ENCODE measurements at regions not wholly inside any gene's neighbourhood (a gene's known extent, or its start where the extent isn't known, plus 50 kb on each side); places are given as distances from the start of the nearest gene placed in this dataset.
"Not testable (repeated sequence)": the region's sequence is repeated elsewhere in the genome, so short reads cannot be mapped to it uniquely, and the experiment has no call there.

DNA sequence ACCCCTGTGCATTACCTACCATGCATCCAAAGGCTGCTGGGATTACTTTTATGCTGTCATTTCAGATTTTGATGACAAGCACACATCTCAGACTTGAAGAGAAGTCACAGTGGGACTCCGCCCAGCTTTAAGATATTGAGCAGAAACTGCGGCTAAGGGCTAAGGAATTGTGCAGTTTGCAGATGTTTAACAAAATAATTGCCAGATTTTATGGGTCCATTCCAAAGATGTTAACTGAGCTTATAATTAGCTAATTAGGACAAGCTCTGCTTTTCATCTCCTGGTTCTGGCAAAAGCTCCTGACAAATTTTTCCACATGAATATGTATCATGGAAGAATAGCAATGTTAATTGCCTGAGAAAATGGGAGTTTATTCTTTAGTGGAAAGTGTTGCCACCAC, 344.4 kb upstream of the ATXN7L3B start:
- no peak for DNase-seq
- H3K4me3 ChIP-seq = no peak overlapping the region
- H3K36me3 ChIP-seq = no peaks in the 10 kb centered on the region
- no peaks in the 10 kb centered on the region; the same call in 1 of the 2 replicates for H3K9me3 ChIP-seq
- no peaks in the 10 kb centered on the region for H3K27me3 ChIP-seq

DNA sequence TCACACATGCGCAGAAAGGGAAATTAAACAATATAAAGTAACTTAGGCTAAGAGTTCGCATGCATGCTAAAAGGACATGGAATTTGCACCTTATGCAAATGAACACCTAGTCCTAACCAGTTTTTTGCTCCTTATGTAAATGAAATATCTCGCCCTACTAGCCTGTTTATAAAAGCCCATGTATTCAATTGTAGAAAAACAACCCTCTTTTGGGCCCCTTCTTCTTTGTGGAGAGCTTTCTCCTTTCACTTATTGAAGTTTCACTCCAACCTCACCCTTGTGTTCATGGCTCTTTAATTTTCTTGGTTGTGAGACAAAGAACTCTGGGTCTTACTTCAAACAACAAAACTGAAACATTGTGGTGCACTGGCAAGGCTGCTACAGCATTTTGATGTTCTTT, 333.4 kb upstream of the ATXN7L3B start:
- H3K4me3 ChIP-seq = no peak overlapping the region
- no peaks in the 10 kb centered on the region for H3K9me3 ChIP-seq
- H3K27me3 ChIP-seq = no peaks in the 10 kb centered on the region
- no peak for DNase-seq
- H3K36me3 ChIP-seq = no peaks in the 10 kb centered on the region

DNA sequence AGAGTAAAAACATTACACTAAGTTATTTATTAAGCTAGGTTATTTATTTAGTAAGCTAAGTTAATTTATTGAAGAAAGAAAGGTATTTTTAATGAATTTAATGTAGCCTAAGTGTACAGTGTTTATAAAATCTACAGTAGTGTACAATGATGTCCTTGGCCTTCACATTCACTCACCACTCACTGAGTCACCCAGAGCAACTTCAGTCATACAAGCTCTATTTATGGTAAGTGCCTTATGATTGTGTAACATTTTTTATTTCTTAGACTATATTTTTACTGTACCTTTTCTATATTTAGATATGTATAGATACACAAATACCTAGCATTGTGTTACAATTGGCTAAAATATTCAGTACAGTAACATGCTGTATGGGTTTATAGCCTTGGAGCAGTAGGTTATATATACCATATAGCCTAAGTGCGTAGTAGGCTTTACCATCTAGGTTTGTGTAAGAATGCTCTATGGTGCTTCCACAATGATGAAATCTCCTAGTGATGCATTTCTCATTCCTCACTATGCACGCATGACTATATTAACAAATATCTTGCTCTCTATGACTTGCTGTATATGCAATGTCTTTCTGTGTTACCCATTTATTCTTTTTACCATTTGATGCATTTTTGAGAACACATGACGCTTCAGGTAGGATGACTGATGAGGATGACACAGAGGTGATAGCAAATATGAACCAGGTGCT, 309.6 kb upstream of the ATXN7L3B start:
- Histone ChIP-seq H3K27me3 (no peaks in the 10 kb centered on the region), H3K9me3 (no peaks in the 10 kb centered on the region)

DNA sequence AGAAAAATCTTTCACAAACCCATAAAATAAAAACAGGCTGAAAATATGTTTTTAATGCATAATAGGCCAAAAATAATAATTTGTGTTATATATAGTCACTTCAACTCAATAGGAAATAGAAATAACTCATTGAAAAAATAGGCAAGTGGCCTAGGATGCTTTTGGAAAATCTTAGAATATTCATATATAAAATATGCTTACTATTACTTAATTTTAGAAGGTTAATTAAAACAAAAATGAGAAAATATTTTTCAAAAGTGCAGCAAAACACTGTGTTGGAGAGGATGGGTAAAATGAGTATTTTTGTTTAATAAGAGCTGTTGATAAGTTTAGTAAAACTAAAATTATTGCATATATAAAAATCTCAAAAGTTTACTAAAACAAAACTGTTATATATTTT, 308.0 kb upstream of the ATXN7L3B start:
- DNase-seq = no peak
- H3K36me3 ChIP-seq = no peaks in the 10 kb centered on the region
- H3K27me3 ChIP-seq = no peaks in the 10 kb centered on the region
- H3K9me3 ChIP-seq = no peaks in the 10 kb centered on the region
- H3K4me3 ChIP-seq = no peak overlapping the region

More for the DNA sequence above, 309.6 kb upstream of the ATXN7L3B start:
- no peak for DNase-seq
- Histone ChIP-seq H3K4me3 (no peak overlapping the region), H3K36me3 (no peaks in the 10 kb centered on the region)

DNA sequence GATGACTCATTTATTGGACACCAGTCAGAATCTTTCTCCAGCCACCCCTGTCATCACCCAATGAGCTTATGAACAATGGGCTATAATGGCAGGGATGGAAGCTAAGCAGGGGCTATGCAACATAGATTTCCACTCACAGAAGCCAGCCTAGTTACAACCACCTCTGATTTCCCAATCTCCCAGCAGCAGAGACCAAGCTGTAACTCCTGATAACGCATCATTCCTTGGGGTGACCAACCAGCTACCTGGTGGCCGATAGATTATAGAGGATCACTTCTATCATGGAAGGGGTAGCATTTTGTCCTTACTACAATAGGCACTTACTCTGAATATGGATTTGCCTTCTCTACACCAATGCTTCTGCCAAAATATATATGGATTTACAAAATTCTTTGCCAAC, 302.3 kb upstream of the ATXN7L3B start:
- H3K9me3 ChIP-seq = peaks cover 8% of the 10 kb centered on the region; the same call in 1 of the 2 replicates
- H3K4me3 ChIP-seq = no peak overlapping the region
- no peaks in the 10 kb centered on the region for H3K36me3 ChIP-seq
- DNase-seq = no peak
- no peaks in the 10 kb centered on the region for H3K27me3 ChIP-seq

DNA sequence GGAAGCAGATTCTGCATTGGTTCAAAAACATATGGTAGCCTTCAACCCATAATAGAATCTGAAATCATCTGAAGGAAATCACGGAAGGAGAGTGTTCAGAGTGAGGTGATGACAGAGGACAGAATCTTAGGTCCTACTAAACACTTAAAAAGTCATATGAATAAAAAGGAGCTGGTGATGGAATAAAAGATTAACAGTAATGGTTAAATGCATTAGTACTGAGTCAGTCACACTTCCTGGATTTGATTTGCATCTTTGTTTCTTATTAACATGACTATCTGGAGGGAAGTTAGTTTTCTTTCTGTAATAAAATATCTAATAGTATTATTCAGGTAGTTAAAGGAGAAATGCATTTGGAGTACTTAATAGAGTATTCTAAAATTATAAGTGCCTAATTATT, 296.3 kb upstream of the ATXN7L3B start:
- Histone ChIP-seq H3K36me3 (no peaks in the 10 kb centered on the region), H3K4me3 (no peak overlapping the region)
- DNase-seq = no peak

DNA sequence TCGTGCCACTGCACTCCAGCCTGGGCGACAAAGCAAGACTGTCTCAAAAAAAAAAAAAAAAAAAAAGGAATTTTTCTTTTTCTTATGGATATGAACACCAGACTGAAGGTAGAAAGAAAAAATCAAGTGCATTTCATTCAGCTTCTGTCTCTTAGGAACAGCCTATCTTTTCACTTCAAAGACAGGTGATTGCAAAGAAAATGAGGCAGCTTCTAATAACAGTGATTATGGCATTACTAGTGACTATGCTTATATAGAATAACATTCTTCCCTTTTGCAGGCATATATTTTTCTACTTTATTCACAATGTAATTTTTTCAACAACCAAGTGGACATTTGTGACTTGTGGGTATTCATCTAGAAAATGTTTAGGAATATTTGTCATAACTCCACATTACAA, 295.5 kb upstream of the ATXN7L3B start:
- no peaks in the 10 kb centered on the region for H3K36me3 ChIP-seq
- H3K4me3 ChIP-seq = no peak overlapping the region
- no peak for DNase-seq
- H3K9me3 ChIP-seq = peaks cover 14% of the 10 kb centered on the region
- H3K27me3 ChIP-seq = no peaks in the 10 kb centered on the region

More for the DNA sequence above, 296.3 kb upstream of the ATXN7L3B start:
- H3K9me3 ChIP-seq = peaks cover 14% of the 10 kb centered on the region
- no peaks in the 10 kb centered on the region for H3K27me3 ChIP-seq

DNA sequence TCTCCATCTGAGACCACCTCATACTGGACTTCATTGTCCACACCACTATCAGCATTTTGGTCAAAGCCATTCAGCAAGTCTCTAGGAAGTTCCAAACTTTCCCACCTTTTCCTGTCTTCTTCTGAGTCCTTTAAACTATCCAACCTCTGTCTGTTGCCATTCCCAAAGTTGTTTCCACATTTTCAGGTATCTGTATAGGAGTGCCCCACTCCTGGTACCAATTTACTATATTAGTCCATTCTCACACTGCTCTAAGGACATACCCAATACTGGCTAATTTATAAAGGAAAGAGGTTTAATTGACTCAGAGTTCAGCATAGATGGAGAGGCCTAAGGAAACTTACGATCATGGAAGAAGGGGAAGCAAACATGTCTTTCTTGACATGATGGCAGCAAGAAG, 292.2 kb upstream of the ATXN7L3B start:
- no peaks in the 10 kb centered on the region for H3K27me3 ChIP-seq
- H3K4me3 ChIP-seq = no peak overlapping the region
- no peaks in the 10 kb centered on the region for H3K36me3 ChIP-seq
- no peak for DNase-seq
- H3K9me3 ChIP-seq = peaks cover 6% of the 10 kb centered on the region

DNA sequence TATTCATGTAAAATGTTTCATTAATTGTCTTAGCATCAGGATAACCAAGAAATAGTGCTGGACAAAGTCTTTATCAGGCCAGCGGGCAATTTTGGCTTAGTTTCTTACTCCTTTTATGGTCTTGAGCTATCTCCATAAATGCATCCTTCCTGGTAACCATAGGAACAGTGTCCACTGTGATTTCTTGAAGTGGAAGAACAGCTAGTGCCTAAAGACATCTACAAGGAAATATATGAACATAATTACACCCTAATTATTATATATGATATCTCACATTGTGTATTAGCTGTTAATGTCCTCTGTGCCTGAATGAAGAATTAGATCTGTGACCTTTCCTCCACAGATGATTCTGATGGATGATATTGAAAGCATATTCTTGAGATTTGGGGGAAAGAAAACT, 286.7 kb upstream of the ATXN7L3B start:
- no peaks in the 10 kb centered on the region for H3K36me3 ChIP-seq
- no peak for DNase-seq
- H3K27me3 ChIP-seq = no peaks in the 10 kb centered on the region
- H3K4me3 ChIP-seq = no peak overlapping the region
- H3K9me3 ChIP-seq = no peaks in the 10 kb centered on the region; the same call in 1 of the 2 replicates

DNA sequence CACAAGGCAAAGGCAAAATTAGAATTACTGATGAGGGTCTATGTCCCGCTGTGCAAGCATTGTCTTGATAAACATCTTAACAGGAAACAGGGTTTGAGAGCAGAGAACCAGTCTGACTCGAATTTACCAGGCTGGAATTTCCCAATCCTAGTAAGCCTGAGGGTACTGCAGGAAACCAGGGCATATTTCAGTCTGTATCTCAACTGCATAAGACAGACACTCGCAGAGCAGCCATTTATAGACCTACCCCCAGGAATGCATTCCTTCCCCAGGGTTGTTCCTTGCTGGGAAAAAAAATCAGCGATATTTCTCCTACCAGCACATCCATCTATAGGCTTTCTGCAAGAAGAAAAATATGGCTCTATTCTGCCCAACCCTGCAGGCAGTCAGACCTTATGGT, 283.8 kb upstream of the ATXN7L3B start:
- DNase-seq, H3K36me3 ChIP-seq, H3K27me3 ChIP-seq, H3K4me3 ChIP-seq, H3K9me3 ChIP-seq: not testable (repeated sequence)

DNA sequence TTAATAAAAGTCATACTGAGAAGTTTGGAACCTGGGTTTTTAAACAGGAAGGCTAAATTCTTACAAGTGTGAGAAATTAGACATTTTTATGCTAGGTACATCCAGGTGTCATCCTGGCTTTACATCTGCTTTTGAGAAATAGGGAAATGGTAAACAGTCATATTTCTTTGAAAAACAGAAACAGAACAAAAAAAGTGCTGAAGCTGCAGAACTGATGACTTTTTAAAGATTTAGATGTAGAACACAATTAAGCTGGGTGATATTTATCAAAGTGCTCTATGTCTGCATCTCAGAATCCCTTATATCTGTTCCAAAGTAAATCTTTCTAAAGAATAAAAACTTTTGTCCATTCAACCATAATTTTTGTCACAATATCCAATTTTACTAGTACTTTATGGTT, 282.9 kb upstream of the ATXN7L3B start:
- H3K9me3 ChIP-seq = no peaks in the 10 kb centered on the region; the same call in 1 of the 2 replicates
- H3K27me3 ChIP-seq = no peaks in the 10 kb centered on the region
- H3K36me3 ChIP-seq = no peaks in the 10 kb centered on the region
- no peak overlapping the region for H3K4me3 ChIP-seq
- no peak for DNase-seq

DNA sequence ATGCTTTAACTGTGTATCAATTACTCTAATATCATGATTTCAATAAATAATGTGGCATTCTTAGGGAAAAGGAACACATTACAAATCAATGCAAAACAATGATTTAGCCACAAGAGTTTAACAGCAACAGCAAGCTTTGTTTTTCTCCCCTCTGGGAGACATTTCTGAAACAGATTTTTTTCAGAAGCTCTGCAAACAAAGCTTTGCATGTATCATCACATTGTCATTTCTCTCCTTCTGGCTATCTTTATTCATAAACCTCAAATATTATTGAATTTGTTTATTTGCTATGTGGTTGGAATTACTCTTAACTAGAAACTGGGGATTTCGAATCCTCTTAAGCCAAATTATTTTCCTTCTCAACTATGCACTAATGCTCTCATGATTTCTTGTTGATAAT, 278.4 kb upstream of the ATXN7L3B start:
- Histone ChIP-seq H3K4me3 (no peak overlapping the region), H3K36me3 (no peaks in the 10 kb centered on the region), H3K9me3 (no peaks in the 10 kb centered on the region; the same call in 1 of the 2 replicates), H3K27me3 (no peaks in the 10 kb centered on the region)
- DNase-seq = no peak

DNA sequence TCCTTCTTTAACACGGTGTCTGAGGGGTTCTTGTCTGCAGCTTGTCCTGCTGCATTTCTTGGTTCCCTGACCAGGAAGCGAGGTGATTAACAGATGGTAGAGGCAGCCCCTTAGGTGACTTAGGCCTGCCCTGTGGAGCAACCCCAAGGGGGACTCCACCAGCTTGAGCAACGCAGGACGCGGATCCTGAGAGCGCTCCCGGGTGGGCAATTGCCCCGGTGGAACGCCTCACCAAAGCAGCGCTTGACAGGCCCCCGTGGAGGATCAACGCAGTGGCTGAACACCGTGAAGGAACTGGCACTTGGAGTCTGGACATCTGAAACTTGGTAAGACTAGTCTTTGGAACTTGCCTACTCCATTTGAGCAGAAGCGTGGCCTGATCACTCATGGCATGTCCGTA, 272.9 kb upstream of the ATXN7L3B start:
- no peaks in the 10 kb centered on the region for H3K9me3 ChIP-seq
- no peaks in the 10 kb centered on the region for H3K36me3 ChIP-seq
- no peak overlapping the region for H3K4me3 ChIP-seq
- H3K27me3 ChIP-seq = no peaks in the 10 kb centered on the region
- DNase-seq = no peak

DNA sequence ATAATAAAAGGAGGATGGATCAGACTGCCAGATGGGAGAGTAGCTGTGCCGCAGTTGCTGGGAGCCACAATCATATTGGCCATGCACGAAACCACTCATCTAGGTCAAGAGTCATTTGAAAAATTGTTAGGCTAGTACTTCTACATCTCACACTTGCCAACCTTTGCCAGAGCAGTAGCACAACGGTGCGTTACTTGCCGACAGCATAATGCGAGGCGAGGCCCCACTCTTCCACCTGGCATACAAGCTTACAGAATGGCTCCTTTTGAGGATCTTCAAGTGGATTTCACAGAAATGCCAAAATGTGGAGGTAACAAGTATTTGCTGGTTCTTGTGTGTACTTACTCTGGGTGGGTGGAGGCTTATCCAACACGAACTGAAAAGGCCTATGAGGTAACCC, 268.3 kb upstream of the ATXN7L3B start:
- H3K9me3 ChIP-seq, H3K4me3 ChIP-seq, DNase-seq, H3K27me3 ChIP-seq, H3K36me3 ChIP-seq: not testable (repeated sequence)

DNA sequence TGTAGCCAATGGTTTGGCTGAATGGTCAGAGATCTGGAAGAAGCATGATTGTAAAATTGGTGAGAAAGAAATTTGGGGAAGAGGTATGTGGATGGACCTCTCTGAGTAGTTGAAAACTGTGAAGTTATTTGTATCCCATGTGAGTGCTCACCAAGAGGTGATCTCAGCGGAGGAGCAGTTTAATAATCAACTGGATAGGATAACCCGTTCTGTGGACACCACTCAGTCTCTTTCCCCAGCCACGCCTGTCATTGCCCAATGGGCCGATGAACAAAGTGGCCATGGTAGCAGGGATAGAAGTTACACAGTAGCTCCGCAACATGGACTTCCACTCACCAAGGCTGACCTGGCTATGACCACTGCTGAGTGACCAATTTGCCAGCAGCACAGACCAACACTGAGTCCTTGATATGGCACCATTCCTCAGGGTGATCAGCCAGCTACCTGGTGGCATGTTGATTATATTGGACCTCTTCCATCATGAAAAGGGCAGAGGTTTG, 257.4 kb upstream of the ATXN7L3B start:
- Histone ChIP-seq H3K4me3 (no peak overlapping the region), H3K36me3 (no peaks in the 10 kb centered on the region), H3K27me3 (no peaks in the 10 kb centered on the region), H3K9me3 (peaks cover 3% of the 10 kb centered on the region; the same call in 1 of the 2 replicates)
- DNase-seq = no peak

DNA sequence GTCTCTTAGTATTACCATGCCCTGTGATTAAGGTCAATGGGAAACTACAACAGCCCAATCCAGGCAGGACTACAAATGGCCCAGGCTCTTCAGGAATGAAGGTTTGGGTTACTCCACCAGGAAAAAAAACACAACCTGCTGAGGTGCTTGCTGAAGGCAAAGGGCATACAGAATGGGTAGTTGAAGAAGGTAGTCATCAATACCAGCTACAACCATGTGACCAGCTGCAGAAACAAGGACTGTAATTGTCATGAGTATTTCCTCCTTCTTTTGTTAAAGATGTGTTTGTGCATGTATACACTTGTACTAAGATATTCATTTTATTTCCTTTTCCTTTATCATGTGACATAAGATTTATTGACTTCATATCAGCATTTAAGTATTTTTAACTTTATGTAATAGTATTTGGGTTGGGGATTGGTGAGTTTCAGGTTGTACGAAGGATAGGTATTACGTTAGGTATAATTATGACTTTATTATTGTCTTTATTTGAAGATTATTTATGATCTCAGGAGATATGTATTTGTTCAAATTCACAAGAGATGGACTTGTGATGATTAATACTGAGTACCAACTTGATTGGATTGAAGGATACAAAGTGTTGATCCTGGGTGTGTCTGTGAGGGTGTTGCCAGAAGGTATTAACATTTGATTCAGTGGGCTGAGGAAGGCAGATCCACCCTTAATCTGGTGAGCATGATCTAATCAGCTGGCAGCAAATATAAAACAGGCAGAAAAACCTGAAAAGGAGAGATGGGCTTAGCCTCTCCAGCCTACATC, 256.0 kb upstream of the ATXN7L3B start:
- not testable (repeated sequence) for H3K27me3 ChIP-seq, H3K4me3 ChIP-seq, H3K36me3 ChIP-seq, DNase-seq, H3K9me3 ChIP-seq

DNA sequence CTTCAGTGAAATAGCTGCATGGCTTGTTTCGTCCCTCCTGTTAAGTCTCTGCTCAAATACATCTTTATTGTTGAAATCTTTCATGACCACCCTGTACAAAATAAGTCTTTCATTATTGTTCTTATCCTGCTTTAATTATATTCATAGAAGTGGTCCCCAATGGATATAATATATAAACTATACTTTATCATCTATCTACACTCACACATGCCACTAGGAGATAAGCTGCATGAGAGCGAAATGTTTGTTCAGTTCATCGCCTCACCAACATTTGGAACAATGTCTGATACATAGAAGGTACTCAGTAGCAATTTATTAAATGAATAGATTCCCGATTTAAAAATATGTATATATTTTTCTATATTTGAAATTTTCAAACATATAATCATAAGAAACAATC, 254.0 kb upstream of the ATXN7L3B start:
- DNase-seq = no peak
- no peak overlapping the region for H3K4me3 ChIP-seq
- no peaks in the 10 kb centered on the region for H3K27me3 ChIP-seq
- H3K9me3 ChIP-seq = no peaks in the 10 kb centered on the region; the same call in 1 of the 2 replicates
- H3K36me3 ChIP-seq = no peaks in the 10 kb centered on the region

DNA sequence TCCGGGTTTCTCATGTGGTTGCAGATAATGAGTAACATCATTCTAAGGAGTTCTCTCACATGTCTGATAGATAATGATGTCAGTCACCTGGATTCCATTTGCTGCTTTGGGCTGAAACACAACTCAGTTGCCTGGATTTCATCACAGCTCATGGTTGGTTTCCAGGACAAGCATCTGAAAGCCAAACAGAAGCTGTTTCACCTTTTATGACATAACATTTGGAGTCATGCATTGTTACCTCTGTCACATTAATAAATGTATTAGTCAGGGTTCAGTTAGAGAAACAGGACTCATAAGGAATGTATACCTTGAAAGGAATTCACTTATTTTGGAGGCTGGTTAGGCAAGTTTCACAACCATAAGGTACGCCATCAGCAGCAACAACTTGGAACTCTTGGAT, 251.9 kb upstream of the ATXN7L3B start:
- DNase-seq = no peak

More for the DNA sequence above, 251.9 kb upstream of the ATXN7L3B start:
- Histone ChIP-seq H3K4me3 (no peak overlapping the region), H3K9me3 (no peaks in the 10 kb centered on the region; the same call in 1 of the 2 replicates), H3K27me3 (no peaks in the 10 kb centered on the region), H3K36me3 (no peaks in the 10 kb centered on the region)
